SIG-M5 treated with dmso at 0.1 percent for 504 hours (cell line): ENCODE measurements at regions not wholly inside any gene's neighbourhood (a gene's known extent, or its start where the extent isn't known, plus 50 kb on each side); places are given as distances from the start of the nearest gene placed in this dataset.
"Not testable (repeated sequence)": the region's sequence is repeated elsewhere in the genome, so short reads cannot be mapped to it uniquely, and the experiment has no call there.

Source experiments
- DNase-seq: peaks from one replicate; lab custom pipeline; 2025; ENCODE audit not compliant: unreplicated experiment; lab: John Stamatoyannopoulos, UW

- DNase-seq, result no peak
Observed at GRCh38 chr13:60214213-60215055, 50.7 kb upstream of the DIAPH3 start.

GRCh38 chr13:60220072-60220471 is 56.3 kb upstream of the DIAPH3 start:
- no peak for DNase-seq

- DNase-seq, result no peak
Observed at GRCh38 chr13:60221581-60221980, 57.9 kb upstream of the DIAPH3 start.

- DNase-seq, result no peak
Observed at GRCh38 chr13:60226507-60226906, 62.8 kb upstream of the DIAPH3 start.

- DNase-seq, result no peak
Observed at GRCh38 chr13:60227158-60227557, 63.4 kb upstream of the DIAPH3 start.

GRCh38 chr13:60229708-60230272 is 66.1 kb upstream of the DIAPH3 start:
- DNase-seq, result no peak

- no peak for DNase-seq
Observed at GRCh38 chr13:60230593-60230992, 66.9 kb upstream of the DIAPH3 start.

GRCh38 chr13:60242043-60242595 is 78.4 kb upstream of the DIAPH3 start:
- DNase-seq, result no peak

- DNase-seq, result no peak
Observed at GRCh38 chr13:60244381-60244780, 80.7 kb upstream of the DIAPH3 start.

GRCh38 chr13:60251419-60251818 is 87.7 kb upstream of the DIAPH3 start:
- DNase-seq, result not testable (repeated sequence)

GRCh38 chr13:60258349-60258748 is 94.6 kb upstream of the DIAPH3 start:
- no peak for DNase-seq

- DNase-seq, result no peak
Observed at GRCh38 chr13:60260440-60260839, 96.7 kb upstream of the DIAPH3 start.

GRCh38 chr13:60261432-60262351 is 98.0 kb upstream of the DIAPH3 start:
- DNase-seq, result no peak

- DNase-seq, result no peak
Observed at GRCh38 chr13:60265566-60265965, 101.8 kb upstream of the DIAPH3 start.

- no peak for DNase-seq
Observed at GRCh38 chr13:60267498-60268202, 103.9 kb upstream of the DIAPH3 start.

GRCh38 chr13:60268203-60268555 is 104.5 kb upstream of the DIAPH3 start:
- no peak for DNase-seq

GRCh38 chr13:60273971-60274527 is 110.3 kb upstream of the DIAPH3 start:
- no peak for DNase-seq

- DNase-seq, result no peak
Observed at GRCh38 chr13:60274655-60275054, 110.9 kb upstream of the DIAPH3 start.

GRCh38 chr13:60275208-60275607 is 111.5 kb upstream of the DIAPH3 start:
- DNase-seq, result peak; percentile 45

- DNase-seq, result not testable (repeated sequence)
Observed at GRCh38 chr13:60280524-60280923, 116.5 kb upstream of the TDRD3 start.
